H1 (cell line): ENCODE measurements at regions not wholly inside any gene's neighbourhood (a gene's known extent, or its start where the extent isn't known, plus 50 kb on each side); places are given as distances from the start of the nearest gene placed in this dataset.

ENCODE experiments used
- CTCF ChIA-PET: fragments of 300-600 bp; sonication (Branson Sonifier 250); formaldehyde crosslinking; loops from one replicate; lab custom pipeline; 2021; ENCODE audit not compliant: partially characterized antibody; lab: Charles Lee
- POLR2A ChIA-PET: fragments of 300-600 bp; sonication (Branson Sonifier 250); formaldehyde crosslinking; loops from one replicate; lab custom pipeline; 2021; ENCODE audit warnings: inconsistent platforms; ENCODE audit not compliant: partially characterized antibody; lab: Charles Lee
- DNase-seq, 2 experiments: peaks; one replicate each; pipeline versions ENCODE4 v3.0.0 to v3.0.0-alpha.2; 2010 to 2022; ENCODE audit warnings: low spot score in 2 of 2, low read depth in 1 of 2, mixed read lengths in 1 of 2
- FAIRE-seq: peaks from 2 replicates; lab custom pipeline; 2011; peaks lifted over from hg19 to GRCh38; lab: Jason Lieb, UNC
- H2AFZ ChIP-seq: 2 replicates; pipeline ENCODE4 v1.8.1; 2012; ENCODE audit warnings: low read length, inconsistent platforms
- H2AK5ac ChIP-seq: 2 replicates; pipeline ENCODE4 v1.6.1; 2013; ENCODE audit warnings: low read depth, low read length
- H2BK120ac ChIP-seq: replicated peaks from 2 replicates; pipeline ENCODE3; 2013; ENCODE audit warnings: low read depth, low read length, inconsistent platforms
- H2BK12ac ChIP-seq: 2 replicates; pipeline ENCODE4 v1.6.1; 2013; ENCODE audit warnings: low read depth, low read length
- H2BK15ac ChIP-seq: 2 replicates; pipeline ENCODE4 v1.6.1; 2013; ENCODE audit warnings: low read length
- H2BK20ac ChIP-seq: 2 replicates; pipeline ENCODE4 v1.6.1; 2013; ENCODE audit warnings: low read length
- H2BK5ac ChIP-seq: 2 replicates; pipeline ENCODE4 v1.6.1; 2013; ENCODE audit warnings: low read depth, low read length
- H3K14ac ChIP-seq: 2 replicates; pipeline ENCODE4 v1.6.1; 2013; ENCODE audit warnings: inconsistent platforms; ENCODE audit not compliant: insufficient read length
- H3K18ac ChIP-seq: 2 replicates; pipeline ENCODE4 v1.6.1; 2013; ENCODE audit warnings: low read length; ENCODE audit errors: extremely low read depth
- H3K23ac ChIP-seq: 2 replicates; pipeline ENCODE4 v1.6.1; 2013; ENCODE audit warnings: inconsistent platforms; ENCODE audit not compliant: insufficient read length
- H3K23me2 ChIP-seq: 2 replicates; pipeline ENCODE4 v1.6.1; 2013; ENCODE audit warnings: low read depth, low read length
- H3K27ac ChIP-seq: 2 replicates; pipeline ENCODE4 v1.6.1; 2011; ENCODE audit warnings: low read depth, low read length, inconsistent platforms
- H3K27me3 ChIP-seq, 4 experiments: replicated peaks in 1 of 4; 1 replicate in 1 of 4; 2 replicates in 3 of 4; pipeline versions ENCODE4 v1.6.1 to v1.8.1; 2011 to 2013; ENCODE audit warnings: low read length in 3 of 4, mild to moderate bottlenecking in 3 of 4, inconsistent platforms in 2 of 4, mixed read lengths in 2 of 4, moderate library complexity in 1 of 4; ENCODE audit not compliant: control insufficient read depth in 3 of 4, insufficient read depth in 3 of 4; ENCODE audit errors: extremely low read depth in 1 of 4
- H3K36me3 ChIP-seq, 4 experiments: 2 replicates each; pipeline versions ENCODE4 v1.6.1 to v1.8.1; 2011 to 2013; ENCODE audit warnings: mild to moderate bottlenecking in 4 of 4, low read length in 3 of 4, moderate library complexity in 2 of 4, control low read depth in 1 of 4, inconsistent platforms in 1 of 4; ENCODE audit not compliant: insufficient read depth in 4 of 4, control insufficient read depth in 2 of 4
- H3K4ac ChIP-seq: replicated peaks from 2 replicates; pipeline ENCODE3; 2013; ENCODE audit warnings: low read length, low read depth, mixed read lengths, inconsistent platforms; ENCODE audit not compliant: insufficient read length
- H3K4me1 ChIP-seq, 4 experiments: replicated peaks in 1 of 4; 1 replicate in 1 of 4; 2 replicates in 3 of 4; pipeline versions ENCODE4 v1.6.1 to v1.8.1; 2011 to 2013; ENCODE audit warnings: low read length in 3 of 4, inconsistent platforms in 2 of 4, mixed read lengths in 1 of 4; ENCODE audit not compliant: insufficient read depth in 4 of 4, control insufficient read depth in 3 of 4
- H3K4me2 ChIP-seq, 2 experiments: 2 replicates each; pipeline versions ENCODE4 v1.6.1 to v1.8.1; 2011 to 2013; ENCODE audit warnings: low read depth in 2 of 2, low read length in 2 of 2, control low read depth in 1 of 2, inconsistent platforms in 1 of 2, mild to moderate bottlenecking in 1 of 2; ENCODE audit not compliant: insufficient read depth in 1 of 2
- H3K4me3 ChIP-seq, 4 experiments: fragments of 200-600, 300-600 bp in 1 of 4; sonication (generic), shearing (Covaris generic), sonication (Bioruptor Twin) in 1 of 4; 2 replicates each; pipeline versions ENCODE4 v1.5.1 to v1.8.1; 2011 to 2016; ENCODE audit warnings: low read length in 4 of 4, low read depth in 3 of 4, control low read depth in 2 of 4, inconsistent platforms in 2 of 4, mild to moderate bottlenecking in 2 of 4, mixed read lengths in 1 of 4, moderate library complexity in 1 of 4; ENCODE audit not compliant: insufficient read depth in 2 of 4; ENCODE audit errors: extremely low read depth in 1 of 4
- H3K56ac ChIP-seq: replicated peaks from 2 replicates; pipeline ENCODE3; 2013; ENCODE audit warnings: low read depth, mild to moderate bottlenecking, mixed read lengths, low read length, inconsistent platforms; ENCODE audit not compliant: insufficient read length
- H3K79me1 ChIP-seq: 2 replicates; pipeline ENCODE4 v1.6.1; 2013; ENCODE audit warnings: low read depth, low read length, control low read depth
- H3K79me2 ChIP-seq, 2 experiments: 2 replicates each; pipeline versions ENCODE4 v1.6.1 to v1.8.1; 2012 to 2013; ENCODE audit warnings: low read length in 2 of 2, mild to moderate bottlenecking in 2 of 2, inconsistent platforms in 1 of 2; ENCODE audit not compliant: insufficient read depth in 2 of 2, control insufficient read depth in 1 of 2
- H3K9ac ChIP-seq, 4 experiments: replicated peaks in 1 of 4; 1 replicate in 1 of 4; 2 replicates in 3 of 4; pipeline versions ENCODE4 v1.6.1 to v1.8.1; 2011 to 2013; ENCODE audit warnings: low read depth in 3 of 4, low read length in 3 of 4, control low read depth in 2 of 4, mild to moderate bottlenecking in 2 of 4, moderate library complexity in 2 of 4, inconsistent platforms in 1 of 4; ENCODE audit errors: extremely low read depth in 1 of 4
- H3K9me3 ChIP-seq, 2 experiments: 2 replicates each; pipeline versions ENCODE4 v1.6.1 to v1.8.1; 2012 to 2013; ENCODE audit warnings: mild to moderate bottlenecking in 2 of 2, moderate library complexity in 2 of 2, control low read depth in 1 of 2, inconsistent platforms in 1 of 2, low read depth in 1 of 2, low read length in 1 of 2, mixed read lengths in 1 of 2; ENCODE audit not compliant: insufficient read depth in 2 of 2
- H4K20me1 ChIP-seq, 2 experiments: replicated peaks in 1 of 2; 2 replicates each; pipeline versions ENCODE3 to v1.8.1; 2011 to 2013; ENCODE audit warnings: inconsistent platforms in 2 of 2, low read length in 2 of 2, mild to moderate bottlenecking in 1 of 2; ENCODE audit not compliant: insufficient read depth in 2 of 2, control insufficient read depth in 1 of 2
- H4K5ac ChIP-seq: 2 replicates; pipeline ENCODE4 v1.6.1; 2013; ENCODE audit warnings: low read length, low read depth, mixed read lengths, inconsistent platforms; ENCODE audit not compliant: insufficient read length
- H4K8ac ChIP-seq: 2 replicates; pipeline ENCODE4 v1.8.0; 2013; ENCODE audit warnings: mild to moderate bottlenecking, moderate library complexity, low read length, inconsistent platforms; ENCODE audit not compliant: insufficient read depth; ENCODE audit errors: extremely low read depth
- H4K91ac ChIP-seq: replicated peaks from 2 replicates; pipeline ENCODE3; 2013; ENCODE audit warnings: low read length, mixed read lengths, inconsistent platforms; ENCODE audit not compliant: insufficient read length
- KDM4A ChIP-seq: IDR thresholded peaks from one replicate; pipeline ENCODE4 v1.7.1; 2012; ENCODE audit warnings: low read depth, mild to moderate bottlenecking, moderate library complexity, low read length, inconsistent platforms; ENCODE audit not compliant: severe bottlenecking
- MAX ChIP-seq: IDR thresholded peaks from 2 replicates; pipeline ENCODE4 v1.6.1; 2012; ENCODE audit warnings: inconsistent platforms
- PHF8 ChIP-seq: fragments of 200-600 bp; sonication (generic); conservative IDR thresholded peaks from 2 replicates; pipeline ENCODE4 v1.7.1; 2012; ENCODE audit warnings: low read depth, mild to moderate bottlenecking, inconsistent platforms, low read length, moderate library complexity
- POLR2AphosphoS5 ChIP-seq: IDR thresholded peaks from 2 replicates; pipeline ENCODE4 v1.6.1; 2011; ENCODE audit warnings: low read depth, low read length
- SP1 ChIP-seq: IDR thresholded peaks from 2 replicates; pipeline ENCODE4 v1.6.1; 2011; ENCODE audit warnings: low read depth, low read length
- SRF ChIP-seq: IDR thresholded peaks from 2 replicates; pipeline ENCODE4 v1.6.1; 2011; ENCODE audit warnings: mild to moderate bottlenecking, low read depth, low read length, moderate library complexity
- WGBS, 2 experiments: shearing (Covaris generic) in 1 of 2; methylation state at CpG; one replicate each; pipeline versions ENCODE4 v1.1.6 to v1.1.7; 2013 to 2015; ENCODE audit warnings: low lambda C conversion rate in 2 of 2, mixed read lengths in 2 of 2, inconsistent platforms in 1 of 2, low coverage in 1 of 2, missing lambda C conversion rate in 1 of 2; ENCODE audit not compliant: insufficient replicate concordance in 2 of 2, insufficient coverage in 1 of 2, insufficient read length in 1 of 2; ENCODE audit errors: extremely low coverage in 1 of 2, missing lambda C conversion rate in 1 of 2; 5-methylcytosine and 5-hydroxymethylcytosine counted together

GRCh38 chr2:140011287-140011686, 1231.1 kb upstream of the NXPH2 start:
- Histone ChIP-seq H3K14ac (no peak overlapping the region), H3K79me1 (no peaks in the 10 kb centered on the region), H4K91ac (no peak overlapping the region), H3K4me3 (no peak overlapping the region), H3K4ac (no peak overlapping the region), H2BK15ac (no peak overlapping the region), H3K36me3 (no peaks in the 10 kb centered on the region), H3K9me3 (no peaks in the 10 kb centered on the region), H3K56ac (no peak overlapping the region), H3K9ac (no peak overlapping the region), H2AK5ac (no peak overlapping the region), H3K27ac (no peak overlapping the region), H3K4me2 (no peak overlapping the region), H4K20me1 (no peaks in the 10 kb centered on the region), H3K27me3 (no peaks in the 10 kb centered on the region), H3K23ac (no peak overlapping the region), H3K18ac (no peak overlapping the region), H2BK20ac (no peak overlapping the region), H2BK12ac (no peak overlapping the region), H4K5ac (no peak overlapping the region), H2BK5ac (no peak overlapping the region), H3K4me1 (no peaks in the 10 kb centered on the region), H3K23me2 (no peaks in the 10 kb centered on the region), H2AFZ (no peak overlapping the region), H2BK120ac (no peak overlapping the region), H4K8ac (no peak overlapping the region), H3K79me2 (no peaks in the 10 kb centered on the region)
- FAIRE-seq (no peak), DNase-seq (no peak)
- POLR2A ChIA-PET: no interaction called here
- CTCF ChIA-PET: interaction anchor here (1.0 kb wide), 1 partner anchor 19 kb away, joined by 3 read pairs; no protein-coding TSS in a partner anchor
- TF ChIP-seq SRF (no peak), SP1 (no peak), KDM4A (no peak), POLR2AphosphoS5 (no peak), PHF8 (no peak), MAX (no peak)
- 97% methylated on average over 2 of the region's 2 CpGs; no CpG with 5 or more reads in 1 of the 2 experiments for WGBS, 2 experiments
